Activated naive CD4-positive, alpha-beta T cell treated with anti-CD3 and anti-CD28 coated beads, Interleukin-2, amount 50 U/mL, for 72 hours (primary cell): ENCODE measurements at regions not wholly inside any gene's neighbourhood (a gene's known extent, or its start where the extent isn't known, plus 50 kb on each side); places are given as distances from the start of the nearest gene placed in this dataset.

ENCODE experiments used
- ATAC-seq, 2 donors: fragments of 150-1000 bp; cut with Tn5 transposase; 2 replicates each; pipeline ENCODE4 v1.10.0; 2021; ENCODE audit warnings: mild to moderate bottlenecking in 2 of 2, moderate library complexity in 2 of 2
- DNase-seq, 2 donors: peaks; one replicate each; pipeline ENCODE4 v3.0.0; 2021 to 2022; ENCODE audit warnings: low spot score in 2 of 2
- H3K27ac Mint-ChIP-seq, 2 donors: one replicate each; pipeline ENCODE4 v1.8.0; 2022; ENCODE audit warnings: mild to moderate bottlenecking in 2 of 2, mixed read lengths in 2 of 2
- H3K36me3 Mint-ChIP-seq, 2 donors: one replicate each; pipeline ENCODE4 v1.8.0; 2022; ENCODE audit warnings: mixed read lengths in 2 of 2
- H3K9me3 Mint-ChIP-seq, 2 donors: one replicate each; pipeline ENCODE4 v1.8.0; 2022; ENCODE audit warnings: mixed read lengths in 2 of 2

DNA sequence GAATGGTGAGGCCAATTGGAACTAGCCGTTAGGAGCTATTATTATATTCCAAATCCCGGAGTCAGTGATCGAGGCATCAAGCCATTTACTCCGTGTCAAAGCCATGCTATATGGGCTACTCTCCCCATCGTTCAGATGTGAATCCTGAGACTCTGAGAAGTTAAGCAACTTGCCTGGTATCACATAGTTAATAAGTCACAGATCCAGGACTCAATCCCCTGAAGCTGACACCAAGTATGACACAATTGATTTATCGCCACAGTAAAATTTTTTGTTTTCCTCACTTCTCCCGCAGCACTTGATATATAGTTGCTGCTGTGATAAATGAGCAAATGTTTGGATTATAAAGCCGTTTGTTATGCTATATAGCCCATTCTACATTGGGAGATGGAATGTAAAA, 50.8 kb upstream of the TSHZ2 start:
- Mint-ChIP-seq H3K36me3 (peaks cover 0 to 13% of the 10 kb centered on the region in 2 donors), H3K27ac (no peak overlapping the region), H3K9me3 (peaks cover 0 to 23% of the 10 kb centered on the region in 2 donors)
- ATAC-seq: no peak
- no peak for DNase-seq

DNA sequence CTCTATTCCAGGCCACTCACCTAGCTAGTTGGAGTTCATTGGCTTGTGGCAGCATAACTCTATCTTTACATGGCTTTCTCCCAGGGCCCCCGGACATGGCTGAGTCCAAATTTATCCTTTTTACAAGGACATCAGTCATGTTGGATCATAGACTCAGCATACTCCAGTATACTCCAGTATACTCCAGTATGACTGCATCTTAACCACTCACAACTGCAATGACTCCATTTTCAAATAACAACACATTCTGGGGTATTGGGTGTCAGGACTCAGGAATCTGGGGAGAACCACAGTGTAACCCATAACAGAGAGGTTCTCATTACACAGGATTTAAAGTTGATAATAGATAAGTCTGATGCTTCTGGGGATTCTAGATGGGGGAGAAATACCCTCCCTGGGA, 53.8 kb upstream of the TSHZ2 start:
- peaks cover 4 to 29% of the 10 kb centered on the region in 2 donors for H3K9me3 Mint-ChIP-seq

DNA sequence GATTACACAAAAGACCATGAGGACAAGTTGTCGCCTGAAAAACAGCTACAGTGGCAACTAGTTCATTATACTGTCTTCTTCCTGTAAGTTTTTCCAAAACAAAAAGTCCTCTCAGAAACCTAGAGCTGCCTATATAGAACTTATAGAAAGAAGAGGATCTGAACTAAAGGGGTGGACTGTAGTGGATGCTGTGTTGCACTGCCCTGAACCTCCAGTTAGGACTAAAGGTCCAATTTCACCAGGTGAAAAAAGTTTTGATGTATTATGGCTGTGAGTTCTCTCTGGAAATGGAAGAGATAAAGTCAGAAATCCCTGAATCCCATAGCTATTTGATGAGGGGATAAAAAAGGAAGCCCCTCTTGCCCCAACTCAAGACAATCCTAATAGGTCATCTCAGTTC, 56.6 kb upstream of the TSHZ2 start:
- DNase-seq (no peak), ATAC-seq (no peak)
- Mint-ChIP-seq H3K36me3 (peaks cover 8 to 21% of the 10 kb centered on the region in 2 donors), H3K9me3 (peaks cover 4 to 26% of the 10 kb centered on the region in 2 donors), H3K27ac (no peak overlapping the region)

More for the DNA sequence above, 53.8 kb upstream of the TSHZ2 start:
- DNase-seq (no peak), ATAC-seq (no peak)
- Mint-ChIP-seq H3K36me3 (peaks cover 8 to 21% of the 10 kb centered on the region in 2 donors), H3K27ac (no peak overlapping the region)

DNA sequence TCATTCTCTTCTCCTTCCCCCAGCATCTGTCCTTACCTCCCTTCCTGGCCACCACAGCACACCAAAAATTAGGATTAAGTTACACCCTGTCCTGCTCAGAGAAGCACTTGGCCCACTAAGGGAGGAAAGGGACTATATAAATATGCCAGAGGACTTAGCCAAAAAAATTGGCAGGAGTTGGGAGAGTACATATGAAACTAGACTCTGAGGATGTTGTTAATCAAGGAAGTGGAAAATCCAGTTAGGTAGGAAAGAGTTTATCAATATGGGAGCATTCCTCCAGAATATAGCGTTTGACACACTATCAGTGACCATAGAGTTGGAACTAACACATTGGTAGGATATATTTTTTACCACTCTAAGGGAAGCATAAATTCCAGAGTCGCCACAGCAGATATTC, 57.3 kb upstream of the TSHZ2 start:
- Mint-ChIP-seq H3K9me3 (peaks cover 6 to 29% of the 10 kb centered on the region in 2 donors), H3K36me3 (peaks cover 8 to 23% of the 10 kb centered on the region in 2 donors), H3K27ac (no peak overlapping the region)
- ATAC-seq (no peak), DNase-seq (no peak)

DNA sequence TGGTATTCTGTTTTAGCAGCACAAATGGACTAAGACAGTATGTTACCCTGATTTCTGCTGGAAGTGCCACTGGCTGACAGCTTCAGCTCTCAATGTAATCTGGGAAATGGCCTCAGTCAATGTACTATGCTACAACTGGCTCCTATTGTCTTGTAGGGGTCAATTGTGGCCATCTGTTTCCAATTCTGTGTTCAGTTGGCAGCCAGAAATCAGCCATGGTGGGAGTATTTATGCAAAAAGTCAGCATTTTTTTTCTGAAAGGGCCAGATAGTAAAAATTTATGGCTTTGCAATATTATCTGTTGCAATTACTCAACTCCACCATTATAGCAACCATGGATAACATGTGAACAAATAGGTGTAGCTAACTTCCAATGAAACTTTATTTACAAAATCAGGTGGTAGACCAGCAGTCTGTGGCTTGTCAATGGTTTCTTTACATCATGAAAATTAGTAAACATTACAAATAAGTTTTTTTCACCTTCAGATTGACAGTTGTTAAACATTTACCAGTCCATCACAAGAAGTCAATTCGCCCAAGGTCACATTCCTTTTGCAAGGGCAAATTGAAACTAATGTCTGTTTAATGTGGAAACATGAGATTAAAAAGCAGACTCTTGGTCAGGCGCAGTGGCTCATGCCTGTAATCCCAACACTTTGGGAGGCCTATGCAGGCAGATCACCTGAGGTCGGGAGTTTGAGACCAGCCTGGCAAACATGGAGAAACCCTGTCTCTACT, 58.3 kb upstream of the TSHZ2 start:
- no peak overlapping the region for H3K27ac Mint-ChIP-seq
- ATAC-seq: no peak
- H3K9me3 Mint-ChIP-seq: peaks cover 7 to 31% of the 10 kb centered on the region in 2 donors
- H3K36me3 Mint-ChIP-seq: peaks cover 8 to 29% of the 10 kb centered on the region in 2 donors
- DNase-seq: no peak

DNA sequence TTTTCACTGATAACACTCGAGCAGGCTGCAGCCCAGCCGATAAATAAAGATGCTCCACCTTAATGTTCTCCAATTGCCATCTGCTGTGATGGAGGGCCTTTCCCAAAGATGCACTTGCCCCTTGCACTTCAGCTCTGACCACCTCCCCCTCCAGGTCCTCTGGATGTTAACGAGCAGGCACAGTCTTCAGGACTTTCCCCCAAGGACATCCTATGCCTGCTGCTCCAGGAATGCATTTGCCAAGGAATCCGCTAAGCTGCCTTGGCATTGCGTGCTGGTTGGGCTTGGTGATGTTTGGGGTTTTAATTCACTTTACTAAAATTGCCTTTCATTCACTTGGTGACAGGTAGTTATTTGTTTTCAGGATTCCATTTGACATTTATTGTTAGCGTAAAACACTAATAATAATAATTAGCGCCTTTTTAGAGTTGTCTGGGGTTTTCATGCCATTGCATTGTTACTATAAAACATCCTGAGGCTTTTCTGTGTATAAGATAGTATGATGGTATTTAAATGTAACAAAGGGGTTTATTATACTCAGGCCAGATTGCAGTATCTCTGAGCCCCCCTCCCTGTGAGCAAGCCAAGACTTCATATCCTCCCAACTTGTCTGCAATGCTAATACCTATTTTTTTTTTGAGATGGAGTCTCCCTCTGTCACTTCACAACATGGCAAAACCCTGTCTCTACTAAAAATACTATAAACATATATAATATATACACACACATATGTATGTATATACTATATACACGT, 66.7 kb upstream of the TSHZ2 start:
- peaks cover 0 to 7% of the 10 kb centered on the region in 2 donors for H3K36me3 Mint-ChIP-seq
- H3K9me3 Mint-ChIP-seq: peaks cover 3 to 9% of the 10 kb centered on the region in 2 donors
- no peak for ATAC-seq
- H3K27ac Mint-ChIP-seq: no peak overlapping the region
- no peak for DNase-seq

DNA sequence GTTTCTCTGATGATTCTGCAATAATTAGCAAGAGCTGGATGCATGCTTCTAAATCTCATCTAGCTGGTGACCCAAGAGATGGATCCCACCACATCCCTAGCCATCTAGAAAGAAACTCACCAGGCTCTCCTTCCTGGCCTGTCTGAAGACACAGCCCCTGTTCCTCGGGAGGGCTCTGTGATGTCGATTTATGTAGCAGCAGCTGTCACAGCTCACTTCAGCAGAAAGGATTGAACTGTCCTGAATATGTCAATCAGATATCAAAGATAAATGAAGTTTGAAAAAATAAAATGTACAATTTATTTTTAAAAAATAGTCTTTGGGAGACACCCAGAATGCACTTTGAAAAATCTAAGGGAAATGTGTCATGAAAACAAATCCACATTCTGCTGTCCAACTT, 67.3 kb upstream of the TSHZ2 start:
- Mint-ChIP-seq H3K9me3 (peaks cover under 1 to 6% of the 10 kb centered on the region in 2 donors), H3K27ac (no peak overlapping the region), H3K36me3 (peaks cover 0 to 6% of the 10 kb centered on the region in 2 donors)
- DNase-seq (no peak), ATAC-seq (no peak)

DNA sequence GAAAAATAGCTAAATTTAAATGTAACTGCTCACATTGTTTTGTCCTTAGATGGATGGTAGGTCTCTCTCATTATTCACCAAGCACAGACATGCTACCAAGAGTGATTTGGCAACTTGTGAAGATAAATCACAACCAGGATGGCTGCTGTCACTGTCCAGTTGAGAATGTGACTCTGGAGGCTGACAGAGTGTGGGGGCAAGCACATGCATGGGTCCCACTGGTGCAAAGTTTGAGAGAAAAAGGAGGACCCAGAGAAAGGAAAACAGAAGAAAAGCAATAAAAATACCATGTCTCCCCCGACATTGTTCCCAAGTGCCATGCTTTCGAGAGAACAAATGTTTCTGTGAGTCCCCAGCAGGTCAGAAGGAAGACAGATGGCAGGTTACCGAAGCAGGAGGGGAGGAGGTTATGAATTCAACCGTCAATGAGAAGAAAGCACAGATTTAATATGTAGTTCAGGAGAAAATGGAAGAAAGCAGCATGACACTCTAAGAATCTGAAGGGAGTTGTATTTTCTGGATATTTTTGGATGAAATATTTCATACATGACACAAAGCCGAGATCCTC, 73.0 kb upstream of the TSHZ2 start:
- ATAC-seq (no peak), DNase-seq (no peak)
- Mint-ChIP-seq H3K27ac (no peak overlapping the region), H3K36me3 (peaks cover 0 to 7% of the 10 kb centered on the region in 2 donors), H3K9me3 (peaks cover 7 to 17% of the 10 kb centered on the region in 2 donors)

DNA sequence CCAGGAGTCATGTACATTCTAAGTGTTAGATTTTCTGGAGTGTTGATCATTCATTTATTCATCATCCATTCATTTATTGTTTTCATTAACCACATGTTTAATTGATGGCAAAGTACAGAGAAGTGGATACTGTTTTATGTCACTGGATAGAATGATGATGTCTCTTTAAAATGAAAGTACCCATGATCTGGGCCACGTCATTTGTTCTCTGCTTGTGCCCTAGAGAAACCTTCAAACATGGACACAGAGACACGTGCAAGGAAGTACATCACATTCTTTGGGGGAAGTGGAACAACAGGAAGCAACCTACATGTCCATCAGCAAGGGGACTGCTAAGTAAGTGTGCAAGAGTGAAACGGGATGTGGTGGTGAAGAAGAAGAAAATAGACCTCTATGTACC, 75.8 kb upstream of the TSHZ2 start:
- H3K36me3 Mint-ChIP-seq: peaks cover 0 to 7% of the 10 kb centered on the region in 2 donors
- no peak for DNase-seq
- ATAC-seq: no peak
- H3K9me3 Mint-ChIP-seq: peaks cover 7 to 13% of the 10 kb centered on the region in 2 donors
- H3K27ac Mint-ChIP-seq: peak overlapping the region; percentile 9 to 39

DNA sequence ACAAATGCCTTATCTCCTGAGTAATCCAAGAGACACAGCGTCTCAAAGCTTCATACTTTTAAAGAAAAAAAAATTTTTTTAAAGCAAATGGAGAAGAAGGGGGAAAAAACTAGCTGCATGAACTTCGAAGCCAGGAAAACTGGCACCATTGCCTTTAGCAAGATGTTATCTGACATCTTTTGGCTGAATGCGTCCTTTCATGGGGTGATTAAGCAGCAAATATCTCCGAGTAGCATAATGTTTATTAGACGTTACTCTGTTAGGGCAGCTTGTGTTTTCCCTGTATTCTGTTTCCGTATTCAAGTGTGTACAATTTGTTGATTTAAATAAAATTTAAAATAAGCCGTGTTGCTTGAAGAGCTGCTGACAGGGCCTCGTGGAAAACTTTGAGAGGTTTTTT, 76.5 kb upstream of the TSHZ2 start:
- no peak for DNase-seq
- Mint-ChIP-seq H3K9me3 (peaks cover 7 to 19% of the 10 kb centered on the region in 2 donors), H3K27ac (no peak overlapping the region)

DNA sequence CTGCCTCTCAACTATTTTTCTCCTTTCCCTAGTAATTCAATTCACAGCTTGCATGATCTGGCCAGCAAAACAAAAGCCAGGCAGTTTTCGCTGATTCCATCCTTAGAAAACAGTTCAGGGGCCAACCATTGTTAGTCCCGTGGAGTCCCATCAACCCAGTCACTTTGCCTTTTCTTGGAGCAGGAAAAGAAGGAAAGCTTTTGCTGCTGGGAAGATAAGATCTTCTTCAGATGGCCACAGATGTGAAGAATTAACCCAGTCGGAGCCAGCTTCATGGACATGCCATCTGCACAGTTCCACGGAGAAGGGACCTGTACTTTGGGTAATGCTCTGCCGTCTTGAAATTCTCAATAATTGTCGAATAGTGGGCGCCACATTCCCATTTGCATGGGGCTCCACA, 76.9 kb upstream of the TSHZ2 start:
- peaks cover 0 to 7% of the 10 kb centered on the region in 2 donors for H3K36me3 Mint-ChIP-seq
- ATAC-seq (no peak), DNase-seq (no peak)
- peaks cover 7 to 19% of the 10 kb centered on the region in 2 donors for H3K9me3 Mint-ChIP-seq
- H3K27ac Mint-ChIP-seq: peak overlapping the region in 1 of 2 donors; percentile 47

More for the DNA sequence above, 76.5 kb upstream of the TSHZ2 start:
- H3K36me3 Mint-ChIP-seq: peaks cover 0 to 7% of the 10 kb centered on the region in 2 donors
- ATAC-seq: no peak

DNA sequence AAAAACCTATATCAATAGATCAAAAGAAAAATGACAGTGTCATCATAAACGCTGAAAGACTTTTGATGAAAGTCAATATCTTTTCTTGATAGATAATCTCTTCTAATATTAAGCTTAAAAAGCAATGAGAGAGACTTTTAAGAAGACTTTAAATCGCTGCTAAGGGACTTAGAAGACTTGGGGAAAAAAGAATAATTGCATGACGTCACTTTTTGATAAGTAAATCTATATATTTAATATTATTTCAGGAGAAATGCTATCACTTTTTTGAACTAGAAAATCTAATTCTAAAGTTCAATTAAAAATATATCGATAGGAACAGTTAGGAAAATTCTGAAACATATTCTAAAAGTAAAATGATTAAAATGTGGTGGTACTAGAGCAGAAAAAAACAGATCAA, 78.7 kb upstream of the TSHZ2 start:
- ATAC-seq (no peak), DNase-seq (no peak)
- Mint-ChIP-seq H3K36me3 (peaks cover 0 to 7% of the 10 kb centered on the region in 2 donors), H3K9me3 (peaks cover 7 to 19% of the 10 kb centered on the region in 2 donors), H3K27ac (no peak overlapping the region)

DNA sequence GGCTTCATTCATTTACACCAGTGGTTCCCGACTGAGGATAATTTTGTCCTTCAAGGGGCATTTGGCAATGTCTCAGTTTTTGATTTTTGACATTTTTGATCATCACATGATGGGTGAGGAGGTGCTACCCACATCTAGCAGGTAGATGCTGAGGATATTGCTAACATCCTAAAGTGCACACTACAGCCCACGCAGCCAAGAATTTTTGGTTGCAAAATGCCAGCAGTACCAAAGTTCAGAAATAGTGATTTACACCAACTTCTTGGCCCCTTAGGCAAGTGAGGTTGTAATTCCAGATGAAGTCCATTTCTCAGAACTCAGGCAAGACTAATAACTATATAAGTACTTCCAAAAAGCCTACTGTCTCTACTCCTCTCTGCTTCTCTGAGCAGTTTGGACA, 80.1 kb upstream of the TSHZ2 start:
- Mint-ChIP-seq H3K9me3 (peaks cover 7 to 19% of the 10 kb centered on the region in 2 donors), H3K36me3 (peaks cover 0 to 7% of the 10 kb centered on the region in 2 donors), H3K27ac (no peak overlapping the region)
- ATAC-seq: no peak
- DNase-seq: no peak

DNA sequence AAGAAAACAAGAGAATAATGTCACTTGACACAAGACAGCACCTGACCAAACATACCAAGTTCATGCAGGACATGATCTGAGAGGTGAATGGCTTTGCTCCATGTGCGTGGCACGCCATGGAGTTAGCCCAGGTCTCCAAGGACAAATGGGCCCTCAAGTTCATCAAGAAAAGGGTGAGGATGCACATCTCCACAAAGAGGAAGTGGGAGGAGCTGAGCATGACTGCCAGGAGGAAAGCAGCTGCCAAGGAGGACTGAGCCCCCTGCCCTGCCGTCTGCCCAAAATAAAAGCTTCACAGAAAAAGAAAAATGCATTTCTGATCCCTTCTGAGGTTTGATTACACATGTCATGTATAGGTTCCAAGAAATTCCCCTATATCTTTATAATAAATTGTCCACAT, 82.0 kb upstream of the TSHZ2 start:
- Mint-ChIP-seq H3K36me3 (no peaks in the 10 kb centered on the region), H3K27ac (no peak overlapping the region)
- no peak for ATAC-seq

DNA sequence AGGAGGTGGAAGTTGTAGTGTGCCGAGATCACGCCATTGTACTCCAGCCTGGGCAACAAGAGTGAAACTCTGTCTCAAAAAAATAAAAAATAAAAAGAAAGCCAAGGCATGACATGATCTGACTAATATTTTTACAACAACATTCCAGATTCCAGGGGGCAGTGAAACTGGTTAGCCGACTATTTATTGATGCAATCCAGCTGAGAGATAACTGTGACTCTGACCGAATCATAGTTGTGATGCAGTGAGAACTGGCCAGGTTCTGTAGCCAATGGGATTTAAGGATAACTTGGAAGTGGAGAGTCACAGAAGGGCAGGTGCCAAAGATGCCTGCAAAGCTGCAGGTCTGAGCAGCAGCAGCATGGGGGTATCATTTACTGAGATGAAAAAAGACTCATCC, 82.9 kb upstream of the TSHZ2 start:
- Mint-ChIP-seq H3K9me3 (peaks cover 0 to 8% of the 10 kb centered on the region in 2 donors), H3K36me3 (no peaks in the 10 kb centered on the region), H3K27ac (peak overlapping the region in 1 of 2 donors; percentile 45)
- DNase-seq: no peak
- no peak for ATAC-seq

More for the DNA sequence above, 82.0 kb upstream of the TSHZ2 start:
- no peak for DNase-seq
- H3K9me3 Mint-ChIP-seq: peaks cover 0 to 10% of the 10 kb centered on the region in 2 donors

DNA sequence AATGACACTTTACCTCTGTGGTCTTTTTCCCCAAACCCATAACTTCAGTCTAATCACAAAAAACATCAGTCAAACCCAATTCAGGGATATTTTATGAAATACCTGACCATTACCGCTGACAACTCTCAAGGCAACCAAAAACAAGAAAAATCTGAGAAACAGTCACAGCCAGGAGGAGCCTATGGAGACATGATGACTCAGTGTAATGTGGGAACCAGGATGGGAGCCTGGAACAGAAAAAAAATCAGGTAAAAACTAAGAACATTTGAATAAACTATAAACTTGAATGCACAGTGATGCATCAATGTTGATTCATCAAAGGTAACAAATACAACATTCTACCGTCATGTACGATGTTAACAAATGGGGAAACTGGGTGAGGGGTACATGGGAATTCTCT, 84.1 kb upstream of the TSHZ2 start:
- H3K36me3 Mint-ChIP-seq: no peaks in the 10 kb centered on the region
- no peak for ATAC-seq
- DNase-seq: no peak
- no peak overlapping the region for H3K27ac Mint-ChIP-seq
- peaks cover 0 to 13% of the 10 kb centered on the region in 2 donors for H3K9me3 Mint-ChIP-seq

DNA sequence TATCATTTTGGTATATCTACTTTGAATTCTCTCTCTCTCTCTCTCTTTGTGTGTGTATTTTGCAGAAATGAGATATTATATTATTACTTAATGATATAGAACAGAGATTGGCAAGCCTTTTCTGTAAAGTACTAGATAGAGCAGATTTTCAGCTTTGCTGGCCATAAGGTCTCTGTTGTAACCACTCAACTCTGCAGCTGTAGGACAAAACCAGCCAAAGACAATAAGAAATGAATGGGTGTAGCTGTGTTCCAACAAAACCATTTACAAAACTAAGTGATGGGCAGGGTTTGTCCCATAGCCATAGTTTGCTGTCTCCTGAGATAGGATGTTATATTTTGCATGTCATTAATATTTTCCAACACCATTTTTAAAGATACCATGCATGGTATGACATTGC, 91.2 kb upstream of the TSHZ2 start:
- H3K27ac Mint-ChIP-seq: no peak overlapping the region
- H3K9me3 Mint-ChIP-seq: peaks cover 0 to 13% of the 10 kb centered on the region in 2 donors
- ATAC-seq: no peak
- DNase-seq: no peak
- peaks cover 0 to 7% of the 10 kb centered on the region in 2 donors for H3K36me3 Mint-ChIP-seq
